DMS114 treated with DMSO at 0.1 percent for 48 hours (cell line): ENCODE measurements at regions not wholly inside any gene's neighbourhood (a gene's known extent, or its start where the extent isn't known, plus 50 kb on each side); places are given as distances from the start of the nearest gene placed in this dataset.
"Not testable (repeated sequence)": the region's sequence is repeated elsewhere in the genome, so short reads cannot be mapped to it uniquely, and the experiment has no call there.

ENCODE experiments used
- DNase-seq: peaks from one replicate; lab custom pipeline; 2025; ENCODE audit not compliant: unreplicated experiment; lab: John Stamatoyannopoulos, UW

DNA sequence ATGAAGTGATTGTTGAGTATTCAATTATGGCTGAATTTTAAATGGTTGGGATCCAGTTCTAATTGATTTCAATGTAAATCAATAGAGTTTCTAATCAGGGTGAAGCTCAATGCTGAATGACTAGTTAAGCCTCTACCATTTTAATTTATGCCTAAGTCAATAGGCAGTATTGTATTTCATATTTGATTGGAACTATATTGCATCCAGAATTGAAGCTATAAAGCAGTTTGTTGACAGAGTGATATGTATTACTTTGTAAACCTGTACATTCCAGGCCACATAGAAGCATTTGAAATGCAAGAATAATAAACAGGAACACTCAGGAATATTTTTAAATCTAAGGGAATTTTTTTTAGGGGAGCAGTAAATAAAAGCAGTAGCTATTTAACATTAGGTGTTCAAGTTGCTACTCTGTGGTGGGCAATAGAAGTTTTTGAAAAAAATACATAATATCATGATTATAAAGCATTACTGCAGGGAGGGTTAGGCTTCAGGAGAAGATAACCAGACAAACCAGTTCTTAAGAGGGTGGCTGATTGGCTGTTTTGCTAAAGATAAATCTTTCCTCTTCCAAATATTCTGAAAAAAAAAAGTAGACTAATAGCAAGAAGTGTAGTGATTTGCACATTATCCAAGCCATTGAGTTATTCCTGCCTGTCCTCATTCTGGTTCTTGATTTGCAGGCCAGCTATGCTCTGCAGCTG, 492.0 kb upstream of the MEF2C start:
- no peak for DNase-seq

- DNase-seq, result no peak
Observed at GRCh38 chr5:89374144-89374784, 491.3 kb upstream of the MEF2C start.

GRCh38 chr5:89372176-89372575, 489.2 kb upstream of the MEF2C start:
- DNase-seq, result no peak

- DNase-seq, result no peak
Observed at GRCh38 chr5:89371646-89372045, 488.7 kb upstream of the MEF2C start.

DNA sequence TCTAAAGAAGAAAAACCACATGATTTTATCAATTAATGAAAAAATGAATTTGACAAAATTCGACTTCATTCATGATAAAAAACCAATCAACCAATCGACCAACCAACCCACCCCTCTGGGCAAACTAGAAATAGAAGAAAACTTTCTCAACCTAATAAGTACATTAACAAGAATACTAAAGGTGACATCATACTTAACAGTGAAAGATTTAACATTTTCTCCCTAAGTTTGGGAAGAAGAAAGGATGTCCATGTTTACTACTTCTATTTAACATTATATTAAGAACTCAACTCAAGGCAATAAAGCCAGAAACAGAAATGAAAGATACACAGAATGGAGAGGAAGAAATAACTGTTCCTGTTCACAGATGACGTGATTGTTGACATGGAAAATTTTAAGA, 476.1 kb upstream of the MEF2C start:
- DNase-seq, result no peak

- DNase-seq, result no peak
Observed at GRCh38 chr5:89353837-89354551, 471.0 kb upstream of the MEF2C start.

- no peak for DNase-seq
Observed at GRCh38 chr5:89351975-89352374, 469.0 kb upstream of the MEF2C start.

GRCh38 chr5:89351222-89351621, 468.2 kb upstream of the MEF2C start:
- DNase-seq, result no peak

GRCh38 chr5:89350684-89351083, 467.7 kb upstream of the MEF2C start:
- no peak for DNase-seq

DNA sequence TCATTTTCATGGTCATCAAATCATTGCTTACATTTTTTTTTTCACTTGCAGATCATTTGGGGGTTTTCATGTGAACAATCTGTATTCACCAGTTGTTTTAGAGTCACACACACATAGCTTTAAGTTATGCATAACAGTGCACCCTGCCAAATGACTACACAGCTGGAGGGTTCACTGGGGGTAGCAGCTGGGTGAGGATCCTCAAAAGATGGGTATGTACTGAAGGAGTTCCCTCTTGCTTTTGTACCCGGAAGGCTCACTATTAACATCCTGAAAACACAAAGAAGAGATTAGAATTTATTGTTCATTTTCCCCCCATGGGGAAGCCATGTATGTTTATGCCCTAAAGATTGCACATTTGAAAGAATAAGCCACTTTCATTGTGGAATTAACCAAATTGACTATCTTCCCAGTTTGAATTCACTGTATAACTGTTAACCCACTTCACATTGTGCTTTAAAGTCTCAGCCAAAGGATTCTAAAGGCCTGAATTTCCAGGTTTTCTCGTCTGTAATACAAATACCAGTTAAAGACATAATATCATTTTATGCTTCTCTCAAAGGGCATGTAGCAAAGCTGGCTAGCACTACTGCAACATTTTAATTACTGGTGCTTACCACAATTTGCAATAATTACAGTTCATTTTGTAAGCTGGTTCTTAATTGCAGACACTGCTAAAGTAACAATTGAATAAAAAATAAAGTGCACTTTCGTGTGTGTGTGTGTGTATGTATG, 466.4 kb upstream of the MEF2C start:
- DNase-seq, result no peak

DNA sequence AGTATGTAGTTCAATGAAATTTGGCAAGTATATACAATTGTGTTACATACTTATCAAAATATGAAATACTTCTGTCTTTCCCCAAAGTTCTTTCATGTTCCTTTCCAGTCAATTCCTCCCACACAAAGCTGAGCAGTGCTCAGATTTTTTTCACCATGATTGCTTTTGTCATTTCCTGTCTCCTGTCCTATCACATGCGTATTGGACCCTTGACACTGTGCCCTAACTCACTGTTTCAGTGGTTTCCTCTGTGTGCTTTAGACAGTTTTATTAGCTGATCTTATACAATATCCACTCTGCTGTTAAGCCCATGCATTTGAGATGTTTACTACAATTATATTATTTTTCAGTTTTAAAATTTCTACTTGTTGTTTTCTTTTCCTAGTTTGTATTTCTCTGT, 463.6 kb upstream of the MEF2C start:
- DNase-seq, result no peak

GRCh38 chr5:89343666-89344065, 460.7 kb upstream of the MEF2C start:
- no peak for DNase-seq

DNA sequence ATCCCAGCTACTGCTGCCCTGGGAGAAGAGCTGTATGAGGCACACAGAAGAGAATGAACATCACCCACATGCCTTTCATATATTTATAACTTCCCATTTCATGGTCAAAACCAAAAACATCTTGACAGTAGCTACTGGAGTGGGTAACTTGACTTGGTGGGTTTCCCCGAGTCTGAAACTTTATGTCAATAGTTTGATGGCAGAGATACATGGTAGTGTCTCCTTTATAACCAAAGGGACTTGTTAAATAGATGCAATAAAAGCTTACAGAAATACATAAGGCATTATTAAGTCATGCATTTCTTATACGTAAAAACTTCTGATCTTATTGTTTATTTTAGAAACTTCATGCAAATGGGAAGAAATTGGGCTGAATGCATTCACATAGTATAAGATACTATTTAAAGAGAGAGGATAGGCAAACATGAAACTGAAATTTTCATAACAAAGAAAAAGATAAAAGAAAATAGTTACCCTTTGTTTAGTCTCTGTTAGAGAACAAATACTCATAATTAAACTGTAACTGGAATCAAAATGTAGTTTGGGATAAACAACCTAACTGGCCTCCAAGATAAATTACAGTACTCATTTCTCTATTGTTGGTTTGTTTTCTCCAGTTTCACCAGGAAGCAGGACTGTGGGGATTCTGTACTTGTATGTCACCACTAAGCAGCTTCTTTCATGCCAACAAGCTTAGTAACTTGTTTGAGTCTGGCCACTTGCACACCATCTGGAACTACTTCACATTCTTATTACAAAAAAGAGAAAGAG, 459.3 kb upstream of the MEF2C start:
- DNase-seq, result no peak

GRCh38 chr5:89338935-89339334, 456.0 kb upstream of the MEF2C start:
- no peak for DNase-seq

GRCh38 chr5:89336111-89336510, 453.1 kb upstream of the MEF2C start:
- DNase-seq, result no peak

- DNase-seq, result no peak
Observed at GRCh38 chr5:89330140-89330539, 447.2 kb upstream of the MEF2C start.

GRCh38 chr5:89327608-89328007, 444.6 kb upstream of the MEF2C start:
- DNase-seq, result no peak

DNA sequence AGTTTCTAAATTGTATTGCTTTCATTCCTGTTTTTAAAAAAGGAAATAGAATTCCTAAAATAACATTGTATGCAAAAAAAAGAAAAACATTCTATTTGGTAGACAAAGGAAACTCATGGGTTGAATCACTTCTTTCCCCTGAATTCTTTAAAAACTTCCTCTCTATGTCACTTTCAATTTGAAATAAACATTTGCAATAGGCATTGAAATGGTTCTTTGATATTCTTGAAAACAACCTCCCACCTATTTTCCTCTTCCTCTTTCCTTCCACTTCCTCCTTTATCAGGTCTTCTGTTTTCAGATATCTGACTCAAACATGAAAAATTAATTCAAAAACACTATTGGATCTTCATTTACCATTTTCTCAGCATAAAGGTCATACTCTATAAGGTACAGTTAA, 442.0 kb upstream of the MEF2C start:
- DNase-seq, result no peak

- no peak for DNase-seq
Observed at GRCh38 chr5:89320421-89321277, 437.7 kb upstream of the MEF2C start.

GRCh38 chr5:89317838-89318237, 434.9 kb upstream of the MEF2C start:
- DNase-seq, result not testable (repeated sequence)
